GM18951 (cell line): ENCODE measurements at regions not wholly inside any gene's neighbourhood (a gene's known extent, or its start where the extent isn't known, plus 50 kb on each side); places are given as distances from the start of the nearest gene placed in this dataset.

ENCODE experiments used
- POLR2A ChIP-seq: IDR thresholded peaks from 4 replicates; pipeline ENCODE4 v1.6.1; 2011; ENCODE audit warnings: mild to moderate bottlenecking; ENCODE audit not compliant: insufficient read length, insufficient read depth; ENCODE audit errors: extremely low read depth
- in situ Hi-C: fragments of 300-500 bp; cut with MboI; formaldehyde crosslinking; loops from one replicate; pipeline ENCODE4 v1.12.0; 2022; ENCODE audit warnings: low sequenced_read_pairs, mixed read lengths, inconsistent platforms; ENCODE audit not compliant: unreplicated experiment

GRCh38 chr11:69982690-69983570, 95.2 kb upstream of the ANO1 start:
- in situ Hi-C loops: no loop called here

DNA sequence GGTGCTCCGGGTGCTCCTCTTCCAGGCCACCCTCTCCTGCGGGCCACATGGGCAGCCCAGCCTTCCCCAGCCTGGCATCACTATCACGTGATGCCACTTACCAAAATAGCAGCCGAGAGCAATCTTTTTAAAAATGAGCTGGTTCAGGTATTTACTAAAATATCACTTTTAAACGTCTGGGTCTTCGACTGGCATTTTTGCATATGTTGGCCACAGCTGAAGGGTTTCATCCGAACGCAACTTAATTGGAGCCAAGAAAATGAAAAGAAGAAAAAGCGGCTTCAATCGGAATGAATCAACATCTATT, 94.6 kb upstream of the ANO1 start:
- in situ Hi-C loops: no loop called here
- TF ChIP-seq POLR2A: no peak

More at GRCh38 chr11:69982690-69983570, 95.2 kb upstream of the ANO1 start:
- no peak for TF ChIP-seq POLR2A

- in situ Hi-C loops: no loop called here
- TF ChIP-seq POLR2A: no peak
Observed at GRCh38 chr11:69983897-69984438, 94.1 kb upstream of the ANO1 start.

DNA sequence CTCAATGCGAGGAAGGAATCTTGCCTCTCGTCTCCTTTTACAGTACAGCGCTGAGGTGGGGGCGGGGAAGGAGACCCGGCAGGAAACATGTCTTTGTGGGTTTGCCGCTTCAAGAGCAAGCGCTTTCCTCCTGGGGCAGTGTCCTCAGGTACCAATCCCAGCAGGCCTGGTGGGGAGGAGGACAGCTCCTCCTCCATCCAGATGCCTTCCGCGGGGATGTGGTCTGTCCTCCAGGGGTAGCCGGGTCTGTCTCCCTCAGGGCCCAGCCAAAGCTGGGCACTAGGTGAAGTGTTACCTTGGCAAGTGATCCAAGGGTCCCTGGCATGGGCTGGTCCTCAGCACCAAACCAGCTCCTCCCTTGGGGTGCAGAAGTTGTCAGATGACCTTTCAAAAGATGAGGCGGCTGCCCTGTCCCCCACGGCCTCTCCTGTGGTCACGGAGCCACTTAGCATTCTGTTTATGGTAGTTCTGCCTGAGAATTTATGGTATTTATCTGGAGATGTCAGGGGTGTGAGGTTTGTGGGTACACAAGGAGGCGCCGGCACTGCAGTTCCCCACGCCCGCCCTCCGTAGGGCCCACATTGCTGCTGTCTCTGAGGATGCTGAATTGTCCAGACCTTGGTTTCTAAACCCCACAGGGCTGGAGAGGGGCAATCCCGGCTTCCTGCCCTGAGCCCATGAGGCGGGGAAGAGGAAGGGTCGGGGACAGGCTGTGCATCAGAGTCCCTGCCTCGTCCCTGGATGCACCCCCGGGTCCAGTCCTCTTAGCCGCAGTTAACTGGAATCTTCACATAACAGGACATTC, 93.5 kb upstream of the ANO1 start:
- no peak for TF ChIP-seq POLR2A
- in situ Hi-C loops: no loop called here

DNA sequence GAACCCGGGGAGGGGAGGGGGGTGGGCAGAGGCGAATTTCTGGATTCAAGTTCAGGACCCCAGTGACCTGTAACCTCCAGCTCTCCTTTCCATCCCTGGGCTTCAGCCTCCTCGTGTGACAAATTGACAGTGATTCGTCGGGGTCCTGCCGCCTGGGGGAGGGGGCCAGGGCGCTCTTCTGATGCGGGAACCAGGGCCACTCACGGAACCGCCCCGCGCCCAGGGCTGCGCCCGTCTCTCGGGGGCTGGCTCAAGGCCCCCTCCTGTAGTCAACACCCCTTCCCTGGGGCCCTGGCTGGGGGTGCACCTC, 92.8 kb upstream of the ANO1 start:
- in situ Hi-C loops: no loop called here
- TF ChIP-seq POLR2A: no peak

DNA sequence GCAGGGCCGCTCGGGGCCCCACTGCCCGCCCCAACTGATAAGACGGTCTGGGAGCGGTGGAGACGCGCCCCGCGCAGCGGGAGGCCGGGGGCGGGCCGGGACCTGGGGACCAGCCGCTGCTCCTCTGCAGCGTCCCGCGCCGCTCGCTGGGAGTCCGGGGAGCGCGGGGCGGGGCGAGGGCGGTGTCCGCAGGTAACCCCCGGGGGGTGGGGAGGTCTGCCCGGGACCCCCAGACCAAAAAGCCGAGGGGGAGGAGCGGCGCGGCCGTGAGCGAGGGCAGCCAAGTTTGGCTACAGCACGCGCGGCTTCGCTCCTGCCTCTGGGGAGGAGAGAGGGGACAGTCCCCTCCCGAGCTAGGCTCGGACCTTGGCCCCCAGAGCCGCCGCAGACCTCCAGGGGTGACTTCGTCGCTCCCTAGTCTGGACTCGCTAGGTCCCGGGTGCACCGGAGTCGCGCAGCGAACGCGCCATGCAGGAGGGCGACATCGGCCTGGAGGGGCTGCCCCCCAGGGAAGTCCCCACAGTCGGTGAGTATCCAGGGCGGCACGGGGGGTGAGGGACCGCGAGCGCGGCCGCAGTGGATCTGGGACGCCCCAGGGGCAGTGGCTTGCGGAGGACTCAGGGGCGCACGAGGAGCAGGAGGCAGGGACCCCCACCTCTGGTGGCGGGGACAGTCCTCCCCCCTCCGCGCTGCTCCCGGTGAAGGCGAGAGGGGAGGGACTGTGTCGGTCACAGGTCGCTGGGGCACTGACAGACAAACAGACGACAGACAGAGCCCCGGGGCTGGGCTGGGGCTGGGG, 92.3 kb upstream of the ANO1 start:
- TF ChIP-seq POLR2A: no peak
- in situ Hi-C loops: no loop called here

- TF ChIP-seq POLR2A: no peak
- in situ Hi-C loops: no loop called here
Observed at GRCh38 chr11:69986440-69986787, 91.7 kb upstream of the ANO1 start.

- TF ChIP-seq POLR2A: no peak
- in situ Hi-C loops: no loop called here
Observed at GRCh38 chr11:69986830-69987229, 91.3 kb upstream of the ANO1 start.

- no peak for TF ChIP-seq POLR2A
- in situ Hi-C loops: no loop called here
Observed at GRCh38 chr11:69992026-69992425, 86.1 kb upstream of the ANO1 start.

DNA sequence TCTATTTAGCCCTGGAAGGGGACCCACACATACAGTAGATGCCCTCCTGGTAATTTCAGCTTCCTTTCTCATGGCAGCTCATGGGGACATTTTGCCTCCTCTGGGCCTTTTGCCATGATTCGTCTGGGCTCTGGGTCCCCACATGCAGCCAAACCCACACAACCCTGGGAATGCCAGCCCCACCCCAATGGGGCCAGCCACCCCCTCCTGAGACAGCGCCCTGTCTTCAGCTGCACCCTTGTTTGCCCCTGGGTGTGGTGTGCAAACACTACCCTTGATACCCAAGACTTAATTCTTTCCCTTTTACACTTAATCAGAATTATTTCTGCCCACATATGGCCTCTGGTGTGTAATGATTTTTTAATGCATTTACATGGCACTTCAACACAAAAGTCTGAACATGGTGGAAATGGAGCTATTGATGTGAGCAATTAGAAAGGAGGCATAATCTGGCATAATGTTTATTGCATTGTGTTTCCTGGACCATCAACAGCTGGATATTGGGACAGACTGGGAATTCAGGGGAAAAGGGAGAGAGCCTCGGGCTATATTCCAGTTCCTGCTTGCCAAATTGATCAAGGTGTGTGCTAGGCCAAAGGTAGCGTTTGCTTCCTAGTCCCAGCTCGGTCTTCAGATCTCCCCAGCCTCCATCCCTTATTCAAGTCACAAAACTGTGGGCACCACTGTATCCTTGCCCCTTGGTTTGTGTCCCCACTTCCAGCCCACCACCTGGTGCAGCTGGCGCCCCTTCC, 85.0 kb upstream of the ANO1 start:
- TF ChIP-seq POLR2A: no peak
- in situ Hi-C loops: no loop called here

DNA sequence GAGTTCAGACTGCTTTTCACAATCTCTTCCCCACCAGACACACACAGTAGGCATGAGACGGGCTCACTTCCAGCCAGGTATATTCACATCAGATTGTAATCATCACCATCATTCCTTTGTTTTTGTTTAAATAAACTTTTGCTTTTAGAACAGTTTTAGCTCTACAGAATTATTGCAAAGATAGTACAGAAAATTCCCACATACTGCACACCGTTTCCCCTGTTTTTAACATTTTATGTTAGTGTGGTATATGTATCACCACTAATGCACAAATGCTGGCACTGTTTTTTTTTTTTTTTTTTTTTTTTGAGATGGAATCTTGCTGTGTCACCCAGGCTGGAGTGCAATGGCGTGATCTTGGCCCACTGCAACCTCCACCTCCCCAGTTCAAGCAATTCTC, 83.3 kb upstream of the ANO1 start:
- in situ Hi-C loops: no loop called here
- TF ChIP-seq POLR2A: no peak

DNA sequence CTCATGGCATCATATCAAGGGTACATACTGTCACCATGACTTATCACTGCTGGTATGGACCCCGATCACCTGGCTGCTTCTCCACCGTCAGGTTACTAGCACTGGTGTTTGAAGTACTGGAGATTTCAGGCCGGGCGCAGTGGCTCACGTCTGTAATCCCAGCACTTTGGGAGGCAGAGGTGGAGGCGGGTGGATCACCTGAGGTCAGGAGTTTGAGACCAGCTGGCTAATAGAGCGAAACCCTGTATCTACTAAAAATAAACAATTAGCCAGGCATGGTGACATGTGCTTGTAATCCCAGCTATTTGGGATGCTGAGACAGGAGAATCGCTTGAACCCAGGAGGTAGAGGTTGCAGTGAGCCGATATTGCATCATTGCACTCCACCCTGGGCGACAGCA, 82.4 kb upstream of the ANO1 start:
- in situ Hi-C loops: no loop called here
- no peak for TF ChIP-seq POLR2A

DNA sequence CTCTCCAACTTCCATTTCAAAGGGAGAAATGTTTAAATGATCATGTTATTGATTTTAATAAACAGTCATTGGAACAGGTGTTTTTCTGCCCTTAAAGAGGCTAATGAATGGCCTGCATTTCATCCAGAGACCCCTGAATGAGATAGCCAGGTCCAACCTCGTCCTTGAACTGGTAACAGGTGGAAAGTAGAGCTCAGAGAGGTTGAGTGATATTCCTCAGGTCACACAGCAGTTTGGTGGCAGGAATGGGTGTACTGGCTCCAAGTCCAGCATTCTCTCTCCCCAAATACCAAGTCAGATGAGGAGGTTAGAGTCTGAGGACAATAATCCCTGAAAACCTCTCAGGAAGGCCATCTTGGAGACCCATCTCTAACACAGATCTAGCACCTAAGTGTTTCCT, 81.7 kb upstream of the ANO1 start:
- in situ Hi-C loops: no loop called here
- no peak for TF ChIP-seq POLR2A
